ENCODE measurements at regions not wholly inside any gene's neighbourhood (a gene's known extent, or its start where the extent isn't known, plus 50 kb on each side); places are given as distances from the start of the nearest gene placed in this dataset.

GRCh38 chr3:193016437-193016901 lies 98.8 kb upstream of the MB21D2 start:
- TF ChIP-seq CTCF (conservative IDR thresholded peaks at IDR 0.05) (no peak), EZH2 (IDR thresholded peaks at IDR 0.05; ENCODE audit: low read depth) (no peak)

Data from PC-9 (cell line).